22Rv1 (cell line): ENCODE measurements at regions not wholly inside any gene's neighbourhood (a gene's known extent, or its start where the extent isn't known, plus 50 kb on each side); places are given as distances from the start of the nearest gene placed in this dataset.

Experiments
- ZFX ChIP-seq: fragments of 450-650 bp; IDR thresholded peaks from 2 replicates; pipeline ENCODE4 v1.6.1; 2017; ENCODE audit warnings: antibody characterized with exemption, borderline replicate concordance
- TF ChIP-seq, protein P1 (sequence below): fragments of 450-650 bp; IDR thresholded peaks from 2 replicates; pipeline ENCODE4 v1.5.1; 2017; ENCODE audit warnings: mild to moderate bottlenecking

DNA sequence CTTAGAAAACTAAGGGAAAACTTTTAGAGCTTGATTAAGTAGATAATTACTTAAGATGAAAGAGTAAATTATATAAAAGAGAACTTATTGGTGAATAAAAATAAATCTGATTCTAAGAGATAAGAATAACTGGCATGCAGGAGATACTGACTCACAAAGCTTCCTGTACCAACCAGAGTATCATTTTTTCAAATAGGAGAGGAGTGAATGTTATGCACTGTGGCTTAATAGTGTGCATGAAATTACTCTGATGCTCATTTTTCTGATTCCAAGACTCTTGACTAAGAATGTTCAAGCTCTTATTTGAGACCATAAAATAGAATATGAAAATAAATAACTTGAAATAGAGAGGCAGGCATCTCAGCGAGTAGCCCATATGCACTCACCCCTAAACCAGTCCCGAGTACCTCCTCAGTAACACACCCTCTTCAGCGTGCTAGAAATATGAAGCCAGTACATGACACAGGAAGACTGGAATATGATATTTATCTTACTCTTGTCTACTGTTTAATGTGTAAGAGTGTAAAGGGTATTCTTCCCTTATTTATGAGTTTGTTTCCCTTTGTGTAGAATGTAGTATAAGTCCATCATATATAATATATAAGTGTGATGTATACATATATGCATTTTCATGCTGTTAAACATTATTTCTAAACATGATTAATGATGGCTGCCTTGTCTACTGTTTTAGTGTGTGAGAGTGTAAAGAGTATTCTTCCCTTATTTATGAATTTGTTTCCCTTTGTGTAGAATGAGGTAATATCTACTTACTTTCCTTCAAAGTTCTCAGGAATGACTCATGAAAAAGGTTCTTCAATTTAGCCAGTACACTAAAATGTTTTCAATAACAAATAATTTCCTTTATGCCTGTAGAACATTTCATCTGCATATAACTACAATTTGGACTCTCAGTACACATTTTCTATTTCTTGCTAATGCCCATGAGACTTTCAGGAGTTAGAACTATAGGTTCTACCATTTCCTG lies 99.2 kb upstream of the PALMD start:
- TF ChIP-seq, protein P1, sequence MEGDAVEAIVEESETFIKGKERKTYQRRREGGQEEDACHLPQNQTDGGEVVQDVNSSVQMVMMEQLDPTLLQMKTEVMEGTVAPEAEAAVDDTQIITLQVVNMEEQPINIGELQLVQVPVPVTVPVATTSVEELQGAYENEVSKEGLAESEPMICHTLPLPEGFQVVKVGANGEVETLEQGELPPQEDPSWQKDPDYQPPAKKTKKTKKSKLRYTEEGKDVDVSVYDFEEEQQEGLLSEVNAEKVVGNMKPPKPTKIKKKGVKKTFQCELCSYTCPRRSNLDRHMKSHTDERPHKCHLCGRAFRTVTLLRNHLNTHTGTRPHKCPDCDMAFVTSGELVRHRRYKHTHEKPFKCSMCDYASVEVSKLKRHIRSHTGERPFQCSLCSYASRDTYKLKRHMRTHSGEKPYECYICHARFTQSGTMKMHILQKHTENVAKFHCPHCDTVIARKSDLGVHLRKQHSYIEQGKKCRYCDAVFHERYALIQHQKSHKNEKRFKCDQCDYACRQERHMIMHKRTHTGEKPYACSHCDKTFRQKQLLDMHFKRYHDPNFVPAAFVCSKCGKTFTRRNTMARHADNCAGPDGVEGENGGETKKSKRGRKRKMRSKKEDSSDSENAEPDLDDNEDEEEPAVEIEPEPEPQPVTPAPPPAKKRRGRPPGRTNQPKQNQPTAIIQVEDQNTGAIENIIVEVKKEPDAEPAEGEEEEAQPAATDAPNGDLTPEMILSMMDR, result no peak
- TF ChIP-seq ZFX, result no peak
